Stomach (tissue), 8 donors: ENCODE measurements at regions not wholly inside any gene's neighbourhood (a gene's known extent, or its start where the extent isn't known, plus 50 kb on each side); places are given as distances from the start of the nearest gene placed in this dataset.

Source experiments
- DNase-seq, 2 donors: peaks; one replicate each; pipeline versions ENCODE4 v3.0.0 to v3.0.0-alpha.2; 2013 to 2019
- H3K27ac ChIP-seq, 5 donors: fragments of 200-600 bp in 4 of 5; sonication (generic) in 4 of 5; one replicate each; pipeline ENCODE4 v1.5.1; 2013 to 2019; ENCODE audit warnings: mild to moderate bottlenecking in 1 of 5, moderate library complexity in 1 of 5
- H3K27me3 ChIP-seq, 3 donors: fragments of 200-600 bp; sonication (generic); one replicate each; pipeline ENCODE4 v1.5.1; 2017 to 2019; ENCODE audit warnings: mixed run types in 1 of 3
- H3K36me3 ChIP-seq, 4 donors: fragments of 200-600 bp; sonication (generic); 1 replicate in 3 of 4; 2 replicates in 1 of 4; pipeline ENCODE4 v1.5.1; 2016 to 2019
- H3K4me1 ChIP-seq, 4 donors: fragments of 200-600 bp; sonication (generic); one replicate each; pipeline ENCODE4 v1.5.1; 2016 to 2019
- H3K4me3 ChIP-seq, 4 donors: fragments of 200-600 bp; sonication (generic) in 3 of 4; one replicate each; pipeline ENCODE4 v1.5.1; 2016 to 2019; ENCODE audit warnings: mild to moderate bottlenecking in 1 of 4
- H3K9me3 ChIP-seq, 4 donors: fragments of 200-600 bp; sonication (generic); one replicate each; pipeline ENCODE4 v1.5.1; 2016 to 2019
- EP300 ChIP-seq: sonication (generic); formaldehyde crosslinking; IDR thresholded peaks from one replicate; pipeline ENCODE4 v1.6.1; 2017; ENCODE audit warnings: antibody characterized with exemption
- POLR2A ChIP-seq, 4 donors: fragments of 450-650 bp; IDR thresholded peaks; one replicate each; pipeline ENCODE4 v1.6.1; 2016; ENCODE audit warnings: antibody characterized with exemption in 4 of 4, control low read depth in 2 of 4, mild to moderate bottlenecking in 1 of 4, moderate library complexity in 1 of 4
- POLR2AphosphoS5 ChIP-seq, 3 donors: sonication (generic); formaldehyde crosslinking; IDR thresholded peaks; one replicate each; pipeline ENCODE4 v1.6.1; 2016; ENCODE audit warnings: antibody characterized with exemption in 3 of 3
- WGBS, 5 donors: extraction: QIAGEN DNeasy Blood & Tissue Kit in 3 of 5; methylation state at CpG; one replicate each; pipeline versions ENCODE4 v1.1.5 to v1.1.7; 2013 to 2018; 5-methylcytosine and 5-hydroxymethylcytosine counted together
- intact Hi-C: fragments of 100-400 bp; cut with DNase I; formaldehyde crosslinking; loops from one replicate; pipeline ENCODE4 v1.15.1; 2023; ENCODE audit warnings: low total_unique reads
- TF ChIP-seq, protein P1 (sequence below), 7 experiments: fragments of 450-650 bp in 4 of 7; fragments of 200-600 bp in 3 of 7; sonication (generic) in 3 of 7; IDR thresholded peaks; one replicate each; pipeline ENCODE4 v1.5.1; 2016 to 2019; ENCODE audit warnings: antibody characterized with exemption in 7 of 7, control low read depth in 2 of 7, mild to moderate bottlenecking in 1 of 7
- donor health status: healthy with polysubstance abuse.
- donor health status: Bipolar disorder and iron deficiency.
- donor health status: healthy.

DNA sequence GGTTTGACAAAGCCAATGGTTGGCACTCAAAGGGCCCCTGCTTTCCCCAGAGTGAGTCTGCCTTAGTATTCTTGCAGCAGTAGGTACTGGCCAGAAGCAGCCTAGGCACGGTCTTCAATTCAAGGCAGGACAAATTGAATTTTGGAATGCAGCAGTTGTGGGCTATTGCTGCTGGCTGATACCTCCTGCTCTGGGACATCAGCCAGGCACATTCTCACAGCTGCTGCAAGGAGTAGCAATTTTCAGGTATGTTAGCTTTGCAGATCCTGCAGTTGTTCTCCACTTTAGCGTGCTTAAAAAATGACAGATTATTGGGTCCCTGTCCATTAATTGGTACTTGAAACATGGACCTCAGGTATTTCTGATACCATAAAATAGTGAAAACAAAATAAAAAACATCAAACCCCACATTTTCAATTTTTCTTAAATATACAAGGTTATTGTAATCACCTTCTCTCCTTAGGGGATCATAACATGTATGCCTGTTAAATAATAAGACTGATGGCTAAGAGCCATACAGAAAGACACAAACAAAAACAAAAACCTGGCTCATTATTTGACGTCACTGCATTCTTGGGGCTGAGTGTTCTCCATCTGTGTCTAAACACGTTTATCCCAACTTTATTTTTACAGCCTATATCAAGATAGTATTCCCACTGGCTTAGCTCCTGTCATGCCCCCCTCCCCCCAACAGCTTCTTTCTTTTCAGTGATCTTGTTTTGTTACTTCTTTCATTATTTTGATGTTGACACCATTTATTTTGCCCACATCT is 85.1 kb upstream of the CARD18 start:
- 56 to 78% (median 75%) methylated on average over 4 of the region's 4 CpGs for WGBS, 5 donors
- H3K27ac ChIP-seq, result no peak overlapping the region
- no peak for DNase-seq
- H3K4me1 ChIP-seq, result no peaks in the 10 kb centered on the region
- TF ChIP-seq EP300 (no peak), POLR2A (IDR thresholded peaks at IDR 0.05) (no peak), POLR2AphosphoS5 (IDR thresholded peaks at IDR 0.05) (no peak)
- TF ChIP-seq, protein P1, sequence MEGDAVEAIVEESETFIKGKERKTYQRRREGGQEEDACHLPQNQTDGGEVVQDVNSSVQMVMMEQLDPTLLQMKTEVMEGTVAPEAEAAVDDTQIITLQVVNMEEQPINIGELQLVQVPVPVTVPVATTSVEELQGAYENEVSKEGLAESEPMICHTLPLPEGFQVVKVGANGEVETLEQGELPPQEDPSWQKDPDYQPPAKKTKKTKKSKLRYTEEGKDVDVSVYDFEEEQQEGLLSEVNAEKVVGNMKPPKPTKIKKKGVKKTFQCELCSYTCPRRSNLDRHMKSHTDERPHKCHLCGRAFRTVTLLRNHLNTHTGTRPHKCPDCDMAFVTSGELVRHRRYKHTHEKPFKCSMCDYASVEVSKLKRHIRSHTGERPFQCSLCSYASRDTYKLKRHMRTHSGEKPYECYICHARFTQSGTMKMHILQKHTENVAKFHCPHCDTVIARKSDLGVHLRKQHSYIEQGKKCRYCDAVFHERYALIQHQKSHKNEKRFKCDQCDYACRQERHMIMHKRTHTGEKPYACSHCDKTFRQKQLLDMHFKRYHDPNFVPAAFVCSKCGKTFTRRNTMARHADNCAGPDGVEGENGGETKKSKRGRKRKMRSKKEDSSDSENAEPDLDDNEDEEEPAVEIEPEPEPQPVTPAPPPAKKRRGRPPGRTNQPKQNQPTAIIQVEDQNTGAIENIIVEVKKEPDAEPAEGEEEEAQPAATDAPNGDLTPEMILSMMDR (IDR thresholded peaks at IDR 0.05), result no peak
- H3K4me3 ChIP-seq, result no peak overlapping the region
- H3K9me3 ChIP-seq, result no peaks in the 10 kb centered on the region
- H3K36me3 ChIP-seq, result no peaks in the 10 kb centered on the region
- no peaks in the 10 kb centered on the region for H3K27me3 ChIP-seq
- intact Hi-C loops, result no loop called here

DNA sequence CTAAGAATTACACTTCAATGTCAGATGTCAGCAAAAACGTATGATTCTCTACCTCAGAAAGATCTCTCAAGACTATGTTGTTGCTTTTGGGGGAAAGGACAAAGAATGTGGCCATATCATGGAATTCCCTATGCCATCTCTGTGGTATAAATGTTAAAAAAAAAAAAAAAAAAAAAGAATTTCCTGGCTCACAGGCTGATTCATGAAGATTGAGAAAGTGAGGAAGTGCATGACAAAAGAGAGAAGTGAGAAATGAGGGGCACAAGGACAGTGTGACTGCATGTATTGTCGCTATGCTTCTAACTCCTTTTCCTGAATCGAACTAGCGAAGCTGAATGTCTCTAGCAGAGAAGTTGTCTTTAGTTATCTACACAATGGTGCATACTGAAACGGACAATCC is 80.6 kb upstream of the CARD18 start:
- intact Hi-C loops, result no loop called here
- Histone ChIP-seq H3K9me3 (no peaks in the 10 kb centered on the region), H3K4me1 (no peaks in the 10 kb centered on the region), H3K27ac (no peak overlapping the region), H3K4me3 (no peak overlapping the region), H3K27me3 (no peaks in the 10 kb centered on the region), H3K36me3 (no peaks in the 10 kb centered on the region)
- 67 to 80% (median 77%) methylated on average over 5 of the region's 5 CpGs for WGBS, 5 donors
- TF ChIP-seq EP300, result no peak
- no peak for TF ChIP-seq POLR2AphosphoS5 (IDR thresholded peaks at IDR 0.05)
- TF ChIP-seq POLR2A (IDR thresholded peaks at IDR 0.05), result no peak
- TF ChIP-seq, protein P1 (IDR thresholded peaks at IDR 0.05), result no peak
- DNase-seq, result no peak

DNA sequence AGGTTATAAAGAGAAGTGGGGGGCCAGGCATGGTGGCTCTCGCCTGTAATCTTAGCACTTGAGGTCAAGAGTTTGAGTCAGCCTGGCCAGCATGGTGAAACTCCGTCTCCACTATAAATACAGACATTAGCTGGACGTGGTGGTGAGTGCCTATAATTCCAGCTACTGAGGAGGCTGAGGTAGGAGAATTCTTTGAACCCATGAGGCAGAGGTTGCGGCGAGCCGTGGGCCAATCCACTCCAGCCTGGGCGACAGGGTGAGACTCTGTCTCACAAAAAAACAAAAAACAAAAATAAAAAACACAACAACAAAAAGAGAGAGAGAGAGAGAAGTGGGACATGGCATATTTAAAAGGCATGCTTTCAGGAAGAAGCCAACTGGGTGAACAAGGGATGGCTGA is 80.1 kb upstream of the CARD18 start:
- no peak for TF ChIP-seq EP300
- TF ChIP-seq, protein P1 (IDR thresholded peaks at IDR 0.05), result no peak
- TF ChIP-seq POLR2AphosphoS5 (IDR thresholded peaks at IDR 0.05), result no peak
- TF ChIP-seq POLR2A (IDR thresholded peaks at IDR 0.05), result no peak
- no peak overlapping the region for H3K27ac ChIP-seq
- 94 to 97% (median 95%) methylated on average over 7 of the region's 7 CpGs for WGBS, 5 donors
- no peak for DNase-seq
- no peak overlapping the region for H3K4me3 ChIP-seq
- H3K36me3 ChIP-seq, result no peaks in the 10 kb centered on the region
- intact Hi-C loops, result no loop called here
- H3K27me3 ChIP-seq, result no peaks in the 10 kb centered on the region
- H3K4me1 ChIP-seq, result no peaks in the 10 kb centered on the region
- H3K9me3 ChIP-seq, result no peaks in the 10 kb centered on the region

DNA sequence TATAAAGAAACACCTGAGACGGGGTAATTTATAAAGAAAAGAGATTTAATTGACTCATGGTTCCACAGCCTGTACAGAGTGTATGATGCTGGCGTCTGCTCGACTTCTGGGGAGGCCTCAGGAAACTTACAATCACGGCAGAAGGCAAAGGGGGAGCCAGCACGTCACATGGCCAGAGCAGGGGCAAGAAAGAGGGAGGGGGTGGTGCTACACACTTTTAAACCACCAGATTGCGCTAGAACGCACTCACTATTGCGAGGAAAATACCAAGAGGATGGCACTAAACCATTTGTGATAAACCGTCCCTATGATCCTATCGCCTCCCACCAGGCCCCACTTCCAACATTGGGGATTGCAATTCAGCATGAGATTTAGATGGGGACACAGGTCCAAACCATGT is 79.7 kb upstream of the CARD18 start:
- no peak for TF ChIP-seq POLR2AphosphoS5 (IDR thresholded peaks at IDR 0.05)
- TF ChIP-seq, protein P1 (IDR thresholded peaks at IDR 0.05), result no peak
- TF ChIP-seq EP300, result no peak
- TF ChIP-seq POLR2A (IDR thresholded peaks at IDR 0.05), result no peak
- Histone ChIP-seq H3K27ac (no peak overlapping the region), H3K36me3 (no peaks in the 10 kb centered on the region), H3K27me3 (no peaks in the 10 kb centered on the region), H3K4me3 (no peak overlapping the region), H3K4me1 (no peaks in the 10 kb centered on the region), H3K9me3 (no peaks in the 10 kb centered on the region)
- WGBS, 5 donors, result 87 to 97% (median 95%) methylated on average over 10 of the region's 10 CpGs
- intact Hi-C loops, result no loop called here
- no peak for DNase-seq
